Fibroblast of gingiva (primary cell): ENCODE measurements at regions not wholly inside any gene's neighbourhood (a gene's known extent, or its start where the extent isn't known, plus 50 kb on each side); places are given as distances from the start of the nearest gene placed in this dataset.
"Not testable (repeated sequence)": the region's sequence is repeated elsewhere in the genome, so short reads cannot be mapped to it uniquely, and the experiment has no call there.

ENCODE experiments used
- DNase-seq: peaks from one replicate; pipeline ENCODE4 v3.0.0-alpha.2; 2011; ENCODE audit warnings: low read depth

DNA sequence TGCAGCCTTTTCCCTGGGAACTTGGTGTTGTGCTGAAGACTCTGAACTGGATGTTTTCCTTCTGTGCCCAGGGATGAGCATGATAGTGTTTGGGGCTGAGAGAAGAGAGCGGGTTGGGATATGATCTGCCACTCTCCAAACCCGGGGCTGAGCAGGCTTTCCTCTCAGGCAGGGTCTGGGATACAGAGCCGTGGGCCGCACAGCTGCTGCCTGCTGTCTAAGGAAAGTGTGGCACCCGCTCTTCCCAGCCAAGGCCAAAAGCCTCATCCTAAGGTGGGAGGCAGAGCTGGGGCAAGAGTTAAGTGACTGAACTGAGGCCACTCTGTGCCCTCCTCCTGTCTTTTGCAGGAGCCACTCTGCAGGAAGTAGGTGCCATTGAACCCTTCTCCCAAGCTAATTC lies 83.6 kb upstream of the PITX1 start:
- no peak for DNase-seq

DNA sequence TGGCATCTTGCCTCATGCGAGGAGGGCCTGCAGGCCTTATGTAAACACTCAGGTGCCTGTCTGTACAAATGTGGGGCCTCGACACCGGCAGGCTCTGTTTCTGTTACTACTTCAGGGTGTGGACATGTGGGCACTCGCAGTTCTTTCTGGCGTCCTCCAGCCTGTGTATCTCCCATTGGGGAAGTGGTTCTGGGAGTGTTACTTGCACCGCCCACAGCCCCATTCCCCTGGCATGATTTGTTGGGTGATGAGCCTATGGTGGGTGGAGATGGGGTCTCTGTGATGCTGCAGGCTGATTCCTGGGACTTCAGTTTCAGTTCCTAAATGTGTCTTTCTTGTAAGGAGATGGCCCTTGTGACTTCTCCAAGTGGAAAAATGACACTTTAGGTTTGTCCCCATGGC lies 82.1 kb upstream of the PITX1 start:
- DNase-seq: no peak

GRCh38 chr5:135115591-135115990 lies 81.6 kb upstream of the PITX1 start:
- no peak for DNase-seq

DNA sequence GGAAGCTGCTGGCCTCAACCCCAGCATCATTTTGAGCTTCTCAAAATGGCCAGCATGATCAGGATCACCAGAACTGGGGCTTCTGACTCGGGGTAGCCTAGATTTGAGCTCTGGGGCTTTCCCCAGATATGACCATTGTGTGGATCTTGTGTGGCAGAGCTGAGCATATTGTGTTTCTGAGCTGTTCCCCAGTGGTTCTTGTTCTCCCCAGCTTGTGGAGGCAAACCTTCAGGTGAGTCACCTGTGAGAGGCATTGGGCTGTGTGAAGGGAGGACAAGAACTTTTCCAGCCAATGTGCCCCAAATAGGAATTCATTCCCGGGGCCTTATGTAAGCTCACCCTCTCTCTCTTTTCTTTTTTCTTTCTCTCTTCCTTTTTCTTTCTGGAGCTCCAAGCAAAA lies 80.7 kb upstream of the PITX1 start:
- DNase-seq: no peak

GRCh38 chr5:135112008-135112725 lies 78.1 kb upstream of the PITX1 start:
- no peak for DNase-seq

DNA sequence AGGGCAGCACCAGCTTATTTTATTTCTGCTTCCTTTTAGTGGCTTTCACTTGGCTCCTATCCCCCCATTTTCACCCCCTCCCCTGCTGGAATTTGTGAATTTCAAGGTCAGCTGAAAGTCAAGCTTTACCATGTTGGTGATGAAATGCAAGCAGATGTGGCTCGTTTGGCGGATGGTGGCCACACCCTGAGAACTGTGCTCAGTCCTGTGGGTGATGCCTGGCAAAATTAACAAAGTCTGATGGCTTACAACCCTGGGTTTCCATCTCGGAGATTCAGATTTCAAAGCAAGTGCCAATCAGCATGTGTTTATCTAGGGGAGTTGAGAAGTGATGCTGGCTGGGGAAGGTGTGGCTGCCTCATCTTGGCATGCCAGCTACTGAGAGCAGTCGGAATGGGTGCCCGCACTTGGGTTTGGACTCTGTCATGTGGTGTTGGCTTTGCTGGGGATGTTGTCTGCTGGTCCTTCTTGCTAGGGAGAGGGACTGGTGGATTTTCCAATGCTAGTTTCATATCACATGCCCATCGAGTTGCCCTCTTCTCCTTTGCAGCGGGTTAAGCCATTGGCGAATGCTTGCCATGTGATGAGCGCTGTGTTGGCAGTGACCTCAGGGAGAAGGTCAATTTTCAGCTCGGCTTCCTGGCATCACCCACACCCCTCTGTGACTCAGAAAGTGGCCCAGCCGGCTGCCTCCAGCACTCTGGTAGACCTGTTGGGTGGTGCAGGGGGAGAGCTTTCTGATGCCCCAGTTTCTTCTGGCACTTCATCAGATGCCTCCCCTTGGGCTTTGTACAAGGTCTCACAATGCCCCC lies 77.0 kb upstream of the PITX1 start:
- DNase-seq: no peak

- DNase-seq: no peak
Measured at GRCh38 chr5:135108992-135109391, 75.0 kb upstream of the PITX1 start.

- no peak for DNase-seq
Measured at GRCh38 chr5:135108569-135108968, 74.5 kb upstream of the PITX1 start.

DNA sequence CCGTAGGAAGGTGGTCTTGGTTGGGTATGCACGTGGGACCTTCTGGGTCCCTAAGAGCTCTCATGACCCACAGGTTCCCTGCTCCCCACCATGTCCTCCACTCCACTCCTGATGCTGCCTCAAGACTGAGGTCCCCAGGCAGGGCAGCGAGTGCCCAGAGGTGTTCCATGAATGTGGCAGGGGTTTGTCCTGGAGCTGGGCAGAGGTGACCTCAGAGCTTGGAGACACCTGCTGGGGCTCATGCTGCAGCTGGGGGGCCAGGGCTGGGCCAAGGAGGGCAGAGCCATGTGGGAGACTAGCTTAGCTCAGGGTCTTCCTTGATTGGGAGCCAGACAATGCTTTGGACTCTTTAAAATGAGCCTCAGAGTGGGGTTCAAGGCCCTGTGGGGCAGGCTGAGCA lies 74.0 kb upstream of the PITX1 start:
- no peak for DNase-seq

GRCh38 chr5:135106610-135107471 lies 72.8 kb upstream of the PITX1 start:
- DNase-seq: no peak

DNA sequence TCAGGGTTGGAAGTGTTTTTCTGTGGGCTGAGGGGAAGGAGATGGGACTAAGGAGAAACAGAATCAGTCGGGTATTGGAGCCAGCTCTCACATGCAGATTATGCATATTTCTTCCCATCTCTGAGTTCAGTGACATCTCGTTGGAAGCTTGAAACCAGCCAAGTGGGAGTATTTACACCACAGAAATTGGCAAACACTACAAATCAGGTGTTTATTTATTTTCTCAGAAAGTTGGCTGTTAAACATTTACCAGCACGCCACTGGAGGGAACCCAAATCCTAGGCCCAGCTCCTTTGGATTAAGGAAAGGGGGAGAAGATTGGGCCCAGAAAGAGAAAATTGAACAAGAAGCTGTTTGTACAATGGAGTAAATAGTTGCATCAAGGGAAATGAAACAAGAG lies 72.1 kb upstream of the PITX1 start:
- no peak for DNase-seq

DNA sequence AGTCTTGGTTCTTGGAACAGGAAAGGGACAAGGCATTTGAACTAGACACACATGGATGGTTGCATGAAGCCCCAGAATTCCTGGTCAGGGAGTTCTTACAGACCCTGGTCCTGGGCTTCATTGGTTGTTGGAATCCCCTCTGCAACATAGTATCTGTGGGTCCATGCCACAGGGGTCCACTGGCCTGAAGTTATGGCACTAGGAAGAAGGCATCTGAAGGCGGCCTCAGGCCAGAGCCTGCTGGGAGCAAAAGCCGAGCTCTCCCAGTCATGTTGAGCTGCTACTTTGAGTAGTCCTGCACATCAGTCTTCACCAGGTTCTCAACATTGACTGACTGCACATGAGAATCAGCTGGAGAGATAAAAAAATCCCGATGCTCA lies 71.1 kb upstream of the PITX1 start:
- DNase-seq: no peak

DNA sequence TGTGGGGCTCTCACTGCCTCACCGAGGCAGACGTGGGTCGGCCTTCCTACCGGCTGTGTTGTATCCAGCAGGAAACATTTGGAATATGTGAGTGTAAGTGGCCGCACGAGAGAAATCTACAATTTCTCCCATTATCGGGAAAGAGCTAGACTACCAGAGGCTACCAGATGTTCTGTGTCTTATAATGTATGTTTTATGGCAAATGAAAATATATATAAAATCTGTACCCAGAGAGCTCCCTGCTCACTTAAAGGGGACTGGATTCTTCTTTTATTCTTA lies 69.5 kb upstream of the PITX1 start:
- no peak for DNase-seq

- DNase-seq: no peak
Measured at GRCh38 chr5:135102716-135103574, 68.9 kb upstream of the PITX1 start.

GRCh38 chr5:135100431-135100830 lies 66.4 kb upstream of the PITX1 start:
- DNase-seq: no peak

DNA sequence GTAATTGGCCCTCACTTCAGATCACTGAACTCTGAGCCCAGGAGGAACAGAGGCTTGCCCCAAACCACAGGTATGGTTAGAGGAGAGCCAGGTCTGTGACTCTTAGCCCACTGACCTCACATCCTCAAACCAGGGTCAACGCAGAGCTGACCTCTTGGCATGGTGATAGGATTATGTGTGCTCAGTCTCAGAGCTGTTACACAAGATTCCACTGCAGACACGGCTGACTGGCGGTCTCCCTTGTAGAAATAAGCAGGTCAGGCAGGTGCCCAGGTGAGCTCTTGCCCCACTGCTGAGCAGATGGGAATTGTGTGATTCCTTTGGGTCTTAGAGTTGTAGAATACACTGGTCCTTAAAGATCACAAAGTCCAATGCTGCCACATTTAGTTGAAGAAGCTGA lies 66.0 kb upstream of the PITX1 start:
- DNase-seq: no peak

DNA sequence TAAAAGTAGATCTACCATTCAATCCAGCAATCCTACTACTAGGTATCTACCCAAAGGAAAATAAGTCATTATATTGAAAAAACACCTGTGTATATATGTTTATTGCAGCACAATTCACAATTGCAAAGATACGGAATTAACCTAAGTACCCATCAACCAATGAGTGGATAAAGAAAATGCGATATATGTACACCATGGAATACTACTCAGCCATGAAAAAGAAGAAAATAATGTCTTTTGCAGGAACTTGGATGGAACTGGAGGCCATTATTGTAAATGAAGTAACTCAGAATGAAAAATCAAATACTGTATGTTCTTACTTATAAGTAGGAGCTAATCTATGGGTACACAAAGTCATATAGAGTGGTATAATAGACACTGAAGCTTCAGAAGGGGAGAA lies 63.4 kb upstream of the PITX1 start:
- no peak for DNase-seq

- DNase-seq: no peak
Measured at GRCh38 chr5:135095871-135096270, 61.8 kb upstream of the PITX1 start.

GRCh38 chr5:135095052-135095715 lies 61.2 kb upstream of the PITX1 start:
- DNase-seq: no peak

DNA sequence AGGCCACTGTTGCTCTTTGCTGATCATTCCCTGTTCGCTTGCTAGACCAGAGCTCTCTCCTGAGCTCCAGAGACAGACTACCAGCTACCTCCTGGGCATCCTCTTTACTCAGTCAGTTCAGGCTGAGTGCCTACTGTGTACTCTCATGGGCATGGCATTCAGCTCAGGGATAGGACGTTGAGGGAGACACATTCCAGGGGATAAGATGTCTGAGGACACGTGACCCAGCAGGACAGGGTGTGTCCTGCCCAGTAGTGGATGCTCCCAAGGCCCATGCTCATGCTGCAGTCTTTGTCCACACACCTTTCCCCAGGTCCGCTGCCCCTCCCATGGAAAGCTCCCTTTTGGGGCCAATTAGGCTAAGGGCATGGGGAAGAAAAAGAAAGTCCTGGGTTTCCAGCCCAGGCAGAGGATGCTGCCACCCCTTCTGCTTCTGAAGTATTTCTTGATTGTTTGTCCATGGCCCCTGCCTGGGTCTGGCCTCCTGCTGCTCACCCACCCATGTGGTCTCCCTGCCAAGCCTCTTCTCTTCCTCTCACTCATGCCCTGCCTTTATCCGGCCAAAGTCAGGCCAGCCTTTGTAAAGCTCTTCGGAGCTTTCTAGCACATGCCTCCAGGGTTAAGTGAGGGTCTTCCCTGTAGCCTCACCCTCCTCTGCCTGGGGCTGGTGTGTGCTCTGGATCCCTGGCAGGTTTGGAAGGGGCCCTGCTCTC lies 60.5 kb upstream of the PITX1 start:
- no peak for DNase-seq

- DNase-seq: not testable (repeated sequence)
Measured at GRCh38 chr5:135093483-135093882, 59.5 kb upstream of the PITX1 start.
